ENCODE measurements at regions not wholly inside any gene's neighbourhood (a gene's known extent, or its start where the extent isn't known, plus 50 kb on each side); places are given as distances from the start of the nearest gene placed in this dataset.

DNA sequence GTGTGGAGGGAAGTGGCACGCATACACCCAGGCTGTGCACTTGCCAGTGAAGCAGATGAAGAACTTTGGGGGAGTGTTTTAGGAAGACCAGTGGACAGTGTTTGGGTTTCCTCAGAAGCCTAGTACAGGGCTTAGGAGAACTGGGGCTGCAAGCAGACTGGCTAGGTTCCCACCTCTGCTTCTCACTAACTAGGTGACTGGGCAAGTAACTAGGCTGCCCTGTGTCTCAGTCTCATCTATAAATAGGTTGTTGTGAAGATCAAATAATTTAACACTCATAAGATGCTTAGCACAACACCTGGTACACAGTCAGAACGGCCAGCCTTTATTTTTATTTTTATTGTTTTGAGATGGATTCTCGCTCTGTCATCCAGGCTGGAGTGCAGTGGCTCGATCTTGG is 312.1 kb downstream of the CDH26 start:
- FAIRE-seq (no peak), DNase-seq (ENCODE audit: insufficient read length, low spot score) (no peak)
- TF ChIP-seq POLR2A (IDR thresholded peaks at IDR 0.05; ENCODE audit: low read depth, low read length): no peak

DNA sequence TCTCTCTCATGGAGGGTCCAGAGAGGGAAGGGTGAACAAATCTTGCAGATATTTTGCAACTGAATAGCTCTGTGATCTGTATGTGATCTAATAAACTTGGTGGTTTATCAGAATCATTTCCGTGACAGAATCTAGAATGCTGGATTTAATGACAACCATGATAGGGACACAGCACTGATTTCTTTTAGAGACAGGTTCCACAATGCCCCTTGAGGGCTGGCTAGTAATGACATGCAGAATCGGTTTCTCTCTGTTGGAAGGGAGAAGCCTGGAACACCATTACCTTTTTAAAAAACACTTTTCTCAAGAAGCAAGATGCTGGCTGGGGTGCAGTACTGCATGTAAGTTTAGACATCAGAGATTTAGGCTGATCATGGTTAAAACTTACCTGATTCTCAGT is 313.4 kb downstream of the CDH26 start:
- TF ChIP-seq POLR2A (IDR thresholded peaks at IDR 0.05; ENCODE audit: low read depth, low read length): no peak
- FAIRE-seq (no peak), DNase-seq (ENCODE audit: insufficient read length, low spot score) (no peak)

GRCh38 chr20:60272790-60273189 is 314.6 kb downstream of the CDH26 start:
- FAIRE-seq: no peak
- TF ChIP-seq POLR2A (IDR thresholded peaks at IDR 0.05; ENCODE audit: low read depth, low read length): no peak

DNA sequence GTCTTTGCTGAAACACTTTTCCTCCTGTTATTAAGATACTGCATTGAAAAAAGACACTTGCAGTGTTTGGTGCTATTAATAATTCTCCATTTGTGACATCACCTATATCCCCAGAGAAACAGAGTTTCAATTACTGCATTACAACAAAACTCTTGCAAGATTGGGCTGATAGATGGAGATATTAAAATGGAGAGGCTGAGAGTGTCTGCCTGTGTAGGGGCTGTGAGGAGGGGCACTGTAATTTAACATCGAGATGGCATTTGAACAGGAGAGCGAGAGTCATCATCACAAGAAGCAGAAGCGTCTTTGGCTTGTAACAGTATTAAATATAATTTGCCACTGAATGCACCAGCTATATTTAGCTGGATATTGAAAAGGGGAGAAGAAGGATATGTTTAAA is 316.5 kb downstream of the CDH26 start:
- FAIRE-seq (no peak), DNase-seq (ENCODE audit: insufficient read length, low spot score) (no peak)
- TF ChIP-seq POLR2A (IDR thresholded peaks at IDR 0.05; ENCODE audit: low read depth, low read length): no peak

More at GRCh38 chr20:60272790-60273189, 314.6 kb downstream of the CDH26 start:
- DNase-seq (ENCODE audit: insufficient read length, low spot score): no peak

- FAIRE-seq: no peak
- no peak for TF ChIP-seq POLR2A (IDR thresholded peaks at IDR 0.05; ENCODE audit: low read depth, low read length)
- no peak for DNase-seq (ENCODE audit: insufficient read length, low spot score)
These were observed 323.1 kb downstream of the CDH26 start for GRCh38 chr20:60281295-60281694.

- FAIRE-seq: no peak
- no peak for TF ChIP-seq POLR2A (IDR thresholded peaks at IDR 0.05; ENCODE audit: low read depth, low read length)
- no peak for DNase-seq (ENCODE audit: insufficient read length, low spot score)
These were observed 325.1 kb downstream of the CDH26 start for GRCh38 chr20:60283281-60283680.

GRCh38 chr20:60286764-60287163 is 328.5 kb downstream of the CDH26 start:
- no peak for TF ChIP-seq POLR2A (IDR thresholded peaks at IDR 0.05; ENCODE audit: low read depth, low read length)
- DNase-seq (ENCODE audit: insufficient read length, low spot score) (no peak), FAIRE-seq (no peak)

- DNase-seq (ENCODE audit: insufficient read length, low spot score): no peak
- TF ChIP-seq POLR2A (IDR thresholded peaks at IDR 0.05; ENCODE audit: low read depth, low read length): no peak
- FAIRE-seq: no peak
These were observed 330.7 kb downstream of the CDH26 start for GRCh38 chr20:60288945-60289344.

DNA sequence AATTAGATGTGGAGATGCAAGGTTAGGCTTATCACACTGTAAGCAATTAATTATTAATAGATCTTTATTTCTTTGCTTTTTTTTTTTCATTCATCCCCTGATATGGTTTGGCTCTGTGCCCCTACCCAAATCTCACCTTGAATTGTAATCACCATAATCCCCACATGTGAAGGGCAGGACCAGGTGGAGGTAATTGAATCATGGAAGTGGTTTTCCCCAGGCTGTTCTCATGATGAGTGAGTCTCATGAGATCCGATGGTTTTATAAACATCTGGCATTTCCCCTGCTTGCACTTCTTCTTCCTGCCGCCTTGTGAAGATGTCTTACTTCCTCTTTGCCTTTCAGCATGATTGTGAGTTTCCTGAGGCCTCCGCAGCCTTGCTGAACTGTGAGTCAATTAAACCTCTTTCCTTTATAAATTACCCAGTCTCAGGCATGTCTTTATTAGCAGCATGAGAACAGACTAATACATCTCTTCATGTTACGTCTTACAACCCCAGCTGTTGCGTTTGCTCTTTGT is 333.8 kb downstream of the CDH26 start:
- TF ChIP-seq POLR2A (IDR thresholded peaks at IDR 0.05; ENCODE audit: low read depth, low read length): no peak
- FAIRE-seq: no peak
- no peak for DNase-seq (ENCODE audit: insufficient read length, low spot score)

DNA sequence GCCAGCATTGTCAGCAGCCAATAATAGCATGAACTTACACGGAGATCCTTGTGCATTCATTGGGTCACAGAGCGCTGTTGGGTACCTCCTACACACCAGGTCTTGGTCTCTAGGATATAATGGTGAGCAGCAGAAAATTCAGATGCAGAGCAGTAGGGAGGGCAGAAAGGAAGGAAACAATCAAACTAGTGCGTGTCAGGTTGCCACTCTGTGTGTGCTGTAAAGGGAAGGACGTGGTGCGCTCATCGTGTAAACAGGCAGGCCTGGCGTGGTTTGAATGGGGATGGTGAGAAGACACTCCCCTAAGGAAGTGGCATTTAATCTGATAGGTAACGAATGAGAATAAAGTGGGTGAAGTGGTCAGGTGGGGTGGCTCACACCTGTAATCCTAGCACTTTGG is 336.4 kb downstream of the CDH26 start:
- no peak for FAIRE-seq
- DNase-seq (ENCODE audit: insufficient read length, low spot score): no peak
- no peak for TF ChIP-seq POLR2A (IDR thresholded peaks at IDR 0.05; ENCODE audit: low read depth, low read length)

GRCh38 chr20:60295214-60295613 is 337.0 kb downstream of the CDH26 start:
- DNase-seq (ENCODE audit: insufficient read length, low spot score): no peak

GRCh38 chr20:60297649-60298048 is 339.4 kb downstream of the CDH26 start:
- TF ChIP-seq POLR2A (IDR thresholded peaks at IDR 0.05; ENCODE audit: low read depth, low read length): no peak
- FAIRE-seq: no peak
- DNase-seq (ENCODE audit: insufficient read length, low spot score): no peak

More at GRCh38 chr20:60295214-60295613, 337.0 kb downstream of the CDH26 start:
- TF ChIP-seq POLR2A (IDR thresholded peaks at IDR 0.05; ENCODE audit: low read depth, low read length): no peak
- FAIRE-seq: no peak

- FAIRE-seq: no peak
- no peak for TF ChIP-seq POLR2A (IDR thresholded peaks at IDR 0.05; ENCODE audit: low read depth, low read length)
- no peak for DNase-seq (ENCODE audit: insufficient read length, low spot score)
These were observed 340.4 kb downstream of the CDH26 start for GRCh38 chr20:60298647-60299046.

DNA sequence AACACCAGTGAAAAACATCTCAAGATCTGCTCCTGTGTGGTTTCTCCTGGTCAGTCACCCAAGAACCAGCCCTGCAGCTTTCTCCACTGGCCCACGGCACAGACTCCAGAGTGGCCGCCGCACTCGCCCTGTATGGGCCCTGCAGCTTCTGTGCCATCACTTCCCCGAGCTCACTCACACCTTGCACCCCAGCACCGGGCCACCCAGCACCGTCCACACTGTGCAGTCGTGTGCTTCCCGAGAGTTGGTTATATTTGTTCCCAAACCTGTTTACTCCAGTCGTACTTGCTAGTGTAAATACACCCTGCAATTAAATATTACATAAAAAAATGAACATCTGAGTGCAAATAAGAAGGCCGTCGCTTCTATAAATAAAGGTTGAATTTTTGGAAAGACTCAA is 341.7 kb downstream of the CDH26 start:
- DNase-seq (ENCODE audit: insufficient read length, low spot score) (no peak), FAIRE-seq (no peak)
- TF ChIP-seq POLR2A (IDR thresholded peaks at IDR 0.05; ENCODE audit: low read depth, low read length): no peak

- DNase-seq (ENCODE audit: insufficient read length, low spot score) (no peak), FAIRE-seq (no peak)
- TF ChIP-seq POLR2A (IDR thresholded peaks at IDR 0.05; ENCODE audit: low read depth, low read length): no peak
These were observed 342.2 kb downstream of the CDH26 start for GRCh38 chr20:60300374-60300773.

GRCh38 chr20:60302875-60303274 is 344.7 kb downstream of the CDH26 start:
- DNase-seq (ENCODE audit: insufficient read length, low spot score) (no peak), FAIRE-seq (no peak)
- TF ChIP-seq POLR2A (IDR thresholded peaks at IDR 0.05; ENCODE audit: low read depth, low read length): no peak
